ENCODE measurements at regions not wholly inside any gene's neighbourhood (a gene's known extent, or its start where the extent isn't known, plus 50 kb on each side); places are given as distances from the start of the nearest gene placed in this dataset.

DNA sequence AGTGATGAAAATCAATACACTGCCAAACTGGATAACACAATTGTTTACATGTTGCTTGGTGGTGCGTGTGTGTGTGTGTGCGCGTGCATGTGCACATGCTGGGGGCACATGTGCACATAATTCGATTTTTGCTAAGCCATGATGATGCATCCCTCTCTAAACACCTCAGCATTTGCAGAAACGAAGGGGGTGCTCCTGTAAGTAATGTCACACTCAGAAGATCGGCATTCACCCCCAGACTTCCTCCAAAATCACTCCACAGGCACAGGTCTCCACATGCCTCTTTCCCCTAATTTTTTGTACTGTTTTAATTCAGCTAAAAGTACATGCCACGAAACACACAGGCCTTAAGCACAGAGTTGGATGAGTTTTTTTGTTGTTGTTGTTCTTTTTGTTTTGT lies 341.5 kb downstream of the SHANK2 start:
- ATAC-seq: no peak
- WGBS (ENCODE audit: insufficient coverage, low coverage, missing lambda C conversion rate): 0% methylated on average over 7 of the region's 7 CpGs
- Histone ChIP-seq H3K9me1 (ENCODE audit: control insufficient read depth, insufficient read depth, low read length) (no peaks in the 10 kb centered on the region), H3K79me2 (ENCODE audit: control insufficient read depth, insufficient read depth, low read length) (no peaks in the 10 kb centered on the region), H3K27ac (ENCODE audit: extremely low read depth, low read depth, low read length) (no peak overlapping the region), H3K4me3 (no peak overlapping the region), H3K36me3 (ENCODE audit: control insufficient read depth, insufficient read depth, low read length) (no peaks in the 10 kb centered on the region), H4K20me1 (replicated peaks; ENCODE audit: control insufficient read depth, insufficient read depth, low read length) (no peaks in the 10 kb centered on the region), H3K4me1 (replicated peaks in 1 of 2; ENCODE audit: control insufficient read depth in 2 of 2, insufficient read depth in 2 of 2, low read length in 2 of 2) (no peaks in the 10 kb centered on the region), H3K4me2 (ENCODE audit: insufficient read depth, low read length) (no peak overlapping the region), H3K9me3 (replicated peaks; ENCODE audit: control insufficient read depth, insufficient read depth, low read depth, low read length) (no peaks in the 10 kb centered on the region), H2AFZ (ENCODE audit: low read depth, low read length) (no peak overlapping the region), H3K27me3 (ENCODE audit: control insufficient read depth in 2 of 2, insufficient read depth in 2 of 2, low read length in 2 of 2) (peaks cover 0 to 28% of the 10 kb centered on the region in 2 experiments; a peak in 4 of 5 replicates), H3K9ac (ENCODE audit: insufficient read depth in 1 of 2, low read depth in 2 of 2, low read length in 2 of 2) (no peak overlapping the region)
- ChIA-PET POLR2A (no interaction called here), CTCF (ENCODE audit: low intra/inter-chr PET ratio) (no interaction called here)
- no peak for FAIRE-seq
- no peak for DNase-seq (ENCODE audit: extremely low read depth in 1 of 4, low spot score in 3 of 4)
- BruUV-seq (replicated peaks): no TSS peak
- intact Hi-C loops (cut with micrococcal nuclease) (no loop called here), in situ Hi-C loops (cut with MboI) (no loop called here)
- TF ChIP-seq RBFOX2 (IDR thresholded peaks at IDR 0.05; ENCODE audit: low read depth, low read length) (no peak), HNRNPLL (IDR thresholded peaks at IDR 0.05; ENCODE audit: low read depth, low read length, poor library complexity, severe bottlenecking) (no peak), BACH1 (tag; IDR thresholded peaks at IDR 0.05) (no peak), NELFE (IDR thresholded peaks at IDR 0.05; ENCODE audit: insufficient read depth, insufficient read length) (no peak), CHD2 (IDR thresholded peaks at IDR 0.05; ENCODE audit: low read depth, low read length) (no peak), SRSF1 (IDR thresholded peaks at IDR 0.05; ENCODE audit: low read depth, low read length) (no peak), RBM34 (IDR thresholded peaks at IDR 0.05; ENCODE audit: borderline replicate concordance, insufficient read depth, low read length) (no peak), NFE2 (IDR thresholded peaks at IDR 0.05; ENCODE audit: low read depth) (no peak), ARID1B (IDR thresholded peaks at IDR 0.05) (no peak), GTF2F1 (IDR thresholded peaks at IDR 0.05; ENCODE audit: low read depth, low read length) (no peak)
- TF ChIP-seq, protein P1, sequence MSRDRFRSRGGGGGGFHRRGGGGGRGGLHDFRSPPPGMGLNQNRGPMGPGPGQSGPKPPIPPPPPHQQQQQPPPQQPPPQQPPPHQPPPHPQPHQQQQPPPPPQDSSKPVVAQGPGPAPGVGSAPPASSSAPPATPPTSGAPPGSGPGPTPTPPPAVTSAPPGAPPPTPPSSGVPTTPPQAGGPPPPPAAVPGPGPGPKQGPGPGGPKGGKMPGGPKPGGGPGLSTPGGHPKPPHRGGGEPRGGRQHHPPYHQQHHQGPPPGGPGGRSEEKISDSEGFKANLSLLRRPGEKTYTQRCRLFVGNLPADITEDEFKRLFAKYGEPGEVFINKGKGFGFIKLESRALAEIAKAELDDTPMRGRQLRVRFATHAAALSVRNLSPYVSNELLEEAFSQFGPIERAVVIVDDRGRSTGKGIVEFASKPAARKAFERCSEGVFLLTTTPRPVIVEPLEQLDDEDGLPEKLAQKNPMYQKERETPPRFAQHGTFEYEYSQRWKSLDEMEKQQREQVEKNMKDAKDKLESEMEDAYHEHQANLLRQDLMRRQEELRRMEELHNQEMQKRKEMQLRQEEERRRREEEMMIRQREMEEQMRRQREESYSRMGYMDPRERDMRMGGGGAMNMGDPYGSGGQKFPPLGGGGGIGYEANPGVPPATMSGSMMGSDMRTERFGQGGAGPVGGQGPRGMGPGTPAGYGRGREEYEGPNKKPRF (IDR thresholded peaks at IDR 0.05; ENCODE audit: low read depth, low read length): no peak
- TF ChIP-seq, protein P2, sequence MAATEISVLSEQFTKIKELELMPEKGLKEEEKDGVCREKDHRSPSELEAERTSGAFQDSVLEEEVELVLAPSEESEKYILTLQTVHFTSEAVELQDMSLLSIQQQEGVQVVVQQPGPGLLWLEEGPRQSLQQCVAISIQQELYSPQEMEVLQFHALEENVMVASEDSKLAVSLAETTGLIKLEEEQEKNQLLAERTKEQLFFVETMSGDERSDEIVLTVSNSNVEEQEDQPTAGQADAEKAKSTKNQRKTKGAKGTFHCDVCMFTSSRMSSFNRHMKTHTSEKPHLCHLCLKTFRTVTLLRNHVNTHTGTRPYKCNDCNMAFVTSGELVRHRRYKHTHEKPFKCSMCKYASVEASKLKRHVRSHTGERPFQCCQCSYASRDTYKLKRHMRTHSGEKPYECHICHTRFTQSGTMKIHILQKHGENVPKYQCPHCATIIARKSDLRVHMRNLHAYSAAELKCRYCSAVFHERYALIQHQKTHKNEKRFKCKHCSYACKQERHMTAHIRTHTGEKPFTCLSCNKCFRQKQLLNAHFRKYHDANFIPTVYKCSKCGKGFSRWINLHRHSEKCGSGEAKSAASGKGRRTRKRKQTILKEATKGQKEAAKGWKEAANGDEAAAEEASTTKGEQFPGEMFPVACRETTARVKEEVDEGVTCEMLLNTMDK (IDR thresholded peaks at IDR 0.05; ENCODE audit: borderline replicate concordance, insufficient read depth, low read depth, low read length, poor library complexity, severe bottlenecking): no peak
- TF ChIP-seq, protein P3, sequence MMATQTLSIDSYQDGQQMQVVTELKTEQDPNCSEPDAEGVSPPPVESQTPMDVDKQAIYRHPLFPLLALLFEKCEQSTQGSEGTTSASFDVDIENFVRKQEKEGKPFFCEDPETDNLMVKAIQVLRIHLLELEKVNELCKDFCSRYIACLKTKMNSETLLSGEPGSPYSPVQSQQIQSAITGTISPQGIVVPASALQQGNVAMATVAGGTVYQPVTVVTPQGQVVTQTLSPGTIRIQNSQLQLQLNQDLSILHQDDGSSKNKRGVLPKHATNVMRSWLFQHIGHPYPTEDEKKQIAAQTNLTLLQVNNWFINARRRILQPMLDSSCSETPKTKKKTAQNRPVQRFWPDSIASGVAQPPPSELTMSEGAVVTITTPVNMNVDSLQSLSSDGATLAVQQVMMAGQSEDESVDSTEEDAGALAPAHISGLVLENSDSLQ (IDR thresholded peaks at IDR 0.05): no peak
- TF ChIP-seq, protein P4, sequence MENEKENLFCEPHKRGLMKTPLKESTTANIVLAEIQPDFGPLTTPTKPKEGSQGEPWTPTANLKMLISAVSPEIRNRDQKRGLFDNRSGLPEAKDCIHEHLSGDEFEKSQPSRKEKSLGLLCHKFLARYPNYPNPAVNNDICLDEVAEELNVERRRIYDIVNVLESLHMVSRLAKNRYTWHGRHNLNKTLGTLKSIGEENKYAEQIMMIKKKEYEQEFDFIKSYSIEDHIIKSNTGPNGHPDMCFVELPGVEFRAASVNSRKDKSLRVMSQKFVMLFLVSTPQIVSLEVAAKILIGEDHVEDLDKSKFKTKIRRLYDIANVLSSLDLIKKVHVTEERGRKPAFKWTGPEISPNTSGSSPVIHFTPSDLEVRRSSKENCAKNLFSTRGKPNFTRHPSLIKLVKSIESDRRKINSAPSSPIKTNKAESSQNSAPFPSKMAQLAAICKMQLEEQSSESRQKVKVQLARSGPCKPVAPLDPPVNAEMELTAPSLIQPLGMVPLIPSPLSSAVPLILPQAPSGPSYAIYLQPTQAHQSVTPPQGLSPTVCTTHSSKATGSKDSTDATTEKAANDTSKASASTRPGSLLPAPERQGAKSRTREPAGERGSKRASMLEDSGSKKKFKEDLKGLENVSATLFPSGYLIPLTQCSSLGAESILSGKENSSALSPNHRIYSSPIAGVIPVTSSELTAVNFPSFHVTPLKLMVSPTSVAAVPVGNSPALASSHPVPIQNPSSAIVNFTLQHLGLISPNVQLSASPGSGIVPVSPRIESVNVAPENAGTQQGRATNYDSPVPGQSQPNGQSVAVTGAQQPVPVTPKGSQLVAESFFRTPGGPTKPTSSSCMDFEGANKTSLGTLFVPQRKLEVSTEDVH (IDR thresholded peaks at IDR 0.05; ENCODE audit: low read depth, partially characterized antibody): no peak

All from K562 (cell line).